OCI-LY7 (cell line): ENCODE measurements at regions not wholly inside any gene's neighbourhood (a gene's known extent, or its start where the extent isn't known, plus 50 kb on each side); places are given as distances from the start of the nearest gene placed in this dataset.

ENCODE experiments used
- CTCF ChIP-seq: fragments of 200-600 bp; sonication (generic); conservative IDR thresholded peaks from 2 replicates; pipeline ENCODE4 v1.5.1; 2014; ENCODE audit warnings: mild to moderate bottlenecking, antibody characterized with exemption, low read length, moderate library complexity, mixed read lengths
- EZH2phosphoT487 ChIP-seq: fragments of 200-600 bp; sonication (generic); IDR thresholded peaks from 2 replicates; pipeline ENCODE4 v1.6.1; 2018; ENCODE audit warnings: low read depth, borderline replicate concordance, mild to moderate bottlenecking, mixed run types, antibody characterized with exemption, low read length, moderate library complexity, mixed read lengths

GRCh38 chr3:188954590-188955208 lies 217.1 kb upstream of the TPRG1 start:
- TF ChIP-seq CTCF (peak; percentile 99), EZH2phosphoT487 (no peak)
